Activated CD4-positive, alpha-beta T cell treated with anti-CD3 and anti-CD28 coated beads for 48 hours (primary cell): ENCODE measurements at regions not wholly inside any gene's neighbourhood (a gene's known extent, or its start where the extent isn't known, plus 50 kb on each side); places are given as distances from the start of the nearest gene placed in this dataset.
A peak's percentile ranks its signal among the peaks of the same experiment; 100 is the strongest.
"Not testable (repeated sequence)": the region's sequence is repeated elsewhere in the genome, so short reads cannot be mapped to it uniquely, and the experiment has no call there.

ENCODE experiments used
- DNase-seq: peaks from one replicate; pipeline ENCODE4 v3.0.0-alpha.2; 2020

- no peak for DNase-seq
Measured at GRCh38 chr12:45490232-45490881, 239.1 kb upstream of the ARID2 start.

- DNase-seq, result no peak
Measured at GRCh38 chr12:45494279-45494678, 235.2 kb upstream of the ARID2 start.

- no peak for DNase-seq
Measured at GRCh38 chr12:45498645-45499044, 230.9 kb upstream of the ARID2 start.

GRCh38 chr12:45502481-45503128 lies 226.9 kb upstream of the ARID2 start:
- no peak for DNase-seq

- no peak for DNase-seq
Measured at GRCh38 chr12:45503899-45504298, 225.6 kb upstream of the ARID2 start.

- no peak for DNase-seq
Measured at GRCh38 chr12:45504316-45505010, 225.0 kb upstream of the ARID2 start.

GRCh38 chr12:45509187-45509586 lies 220.3 kb upstream of the ARID2 start:
- no peak for DNase-seq

- no peak for DNase-seq
Measured at GRCh38 chr12:45509621-45510020, 219.9 kb upstream of the ARID2 start.

- no peak for DNase-seq
Measured at GRCh38 chr12:45517381-45517780, 212.1 kb upstream of the ARID2 start.

GRCh38 chr12:45518291-45519235 lies 210.9 kb upstream of the ARID2 start:
- peak; percentile 47 for DNase-seq

GRCh38 chr12:45522227-45522626 lies 207.3 kb upstream of the ARID2 start:
- no peak for DNase-seq

- DNase-seq, result not testable (repeated sequence)
Measured at GRCh38 chr12:45526823-45527222, 202.7 kb upstream of the ARID2 start.

- no peak for DNase-seq
Measured at GRCh38 chr12:45532113-45532512, 197.4 kb upstream of the ARID2 start.

- DNase-seq, result no peak
Measured at GRCh38 chr12:45535610-45536180, 193.8 kb upstream of the ARID2 start.

- no peak for DNase-seq
Measured at GRCh38 chr12:45536284-45536683, 193.2 kb upstream of the ARID2 start.

GRCh38 chr12:45540661-45541341 lies 188.7 kb upstream of the ARID2 start:
- DNase-seq, result no peak

- DNase-seq, result peak; percentile 56
Measured at GRCh38 chr12:45543887-45544286, 185.6 kb upstream of the ARID2 start.

GRCh38 chr12:45546545-45546944 lies 183.0 kb upstream of the ARID2 start:
- no peak for DNase-seq

- DNase-seq, result no peak
Measured at GRCh38 chr12:45547132-45547531, 182.4 kb upstream of the ARID2 start.

GRCh38 chr12:45547822-45548221 lies 181.7 kb upstream of the ARID2 start:
- no peak for DNase-seq

GRCh38 chr12:45548426-45548825 lies 181.1 kb upstream of the ARID2 start:
- DNase-seq, result no peak

- DNase-seq, result no peak
Measured at GRCh38 chr12:45549337-45549902, 180.1 kb upstream of the ARID2 start.
